ENCODE measurements at regions not wholly inside any gene's neighbourhood (a gene's known extent, or its start where the extent isn't known, plus 50 kb on each side); places are given as distances from the start of the nearest gene placed in this dataset.
"Not testable (repeated sequence)": the region's sequence is repeated elsewhere in the genome, so short reads cannot be mapped to it uniquely, and the experiment has no call there.

DNA sequence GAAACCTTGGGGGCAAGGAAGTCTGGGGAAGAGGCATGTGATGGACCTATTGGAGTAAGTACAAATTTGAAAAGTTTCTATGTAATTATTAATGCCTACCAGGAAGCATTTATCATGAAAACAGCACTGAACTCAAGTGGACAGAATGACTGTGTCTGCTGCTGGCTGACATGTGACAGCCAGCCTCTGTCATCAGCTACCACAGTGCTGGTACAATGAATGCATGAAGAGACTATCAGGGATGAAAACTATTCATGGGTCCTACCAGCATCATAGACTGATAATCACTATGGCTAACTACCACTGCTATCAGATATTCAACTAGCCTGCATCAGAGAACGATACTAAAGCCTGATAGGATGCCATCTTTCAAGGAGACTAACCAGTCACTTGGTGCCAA lies 193.5 kb downstream of the RAP2B start:
- TF ChIP-seq TAF1 (IDR thresholded peaks at IDR 0.05; ENCODE audit: borderline replicate concordance, low read depth, low read length) = no peak
- TF ChIP-seq POLR2AphosphoS5 (IDR thresholded peaks at IDR 0.05; ENCODE audit: low read depth, low read length) = no peak
- TF ChIP-seq POLR2A (IDR thresholded peaks at IDR 0.05; ENCODE audit: low read depth, low read length) = no peak
- no peak for DNase-seq (ENCODE audit: insufficient read length)
- no peak for FAIRE-seq

DNA sequence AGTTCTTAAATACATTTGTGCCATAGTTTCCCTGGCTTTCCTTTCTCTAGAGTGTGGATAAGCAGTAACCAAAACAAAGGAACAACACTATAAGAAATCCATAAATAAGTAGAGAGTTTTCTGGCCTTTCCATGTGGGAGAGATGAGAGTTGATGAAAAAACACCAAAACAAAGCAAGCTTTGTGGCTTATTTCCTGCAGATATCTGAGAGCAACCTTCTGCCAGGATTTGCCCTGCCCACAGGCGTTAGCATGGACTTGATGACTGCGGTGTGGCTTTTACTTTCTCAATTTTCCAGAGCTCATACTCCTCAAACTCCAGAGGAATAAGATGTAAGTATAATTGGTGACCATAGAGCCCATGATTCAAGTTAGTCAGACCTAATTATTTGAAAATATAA lies 194.9 kb downstream of the RAP2B start:
- FAIRE-seq (no peak), DNase-seq (ENCODE audit: insufficient read length) (no peak)
- no peak for TF ChIP-seq POLR2AphosphoS5 (IDR thresholded peaks at IDR 0.05; ENCODE audit: low read depth, low read length)
- TF ChIP-seq TAF1 (IDR thresholded peaks at IDR 0.05; ENCODE audit: borderline replicate concordance, low read depth, low read length) = no peak
- TF ChIP-seq POLR2A (IDR thresholded peaks at IDR 0.05; ENCODE audit: low read depth, low read length) = no peak

DNA sequence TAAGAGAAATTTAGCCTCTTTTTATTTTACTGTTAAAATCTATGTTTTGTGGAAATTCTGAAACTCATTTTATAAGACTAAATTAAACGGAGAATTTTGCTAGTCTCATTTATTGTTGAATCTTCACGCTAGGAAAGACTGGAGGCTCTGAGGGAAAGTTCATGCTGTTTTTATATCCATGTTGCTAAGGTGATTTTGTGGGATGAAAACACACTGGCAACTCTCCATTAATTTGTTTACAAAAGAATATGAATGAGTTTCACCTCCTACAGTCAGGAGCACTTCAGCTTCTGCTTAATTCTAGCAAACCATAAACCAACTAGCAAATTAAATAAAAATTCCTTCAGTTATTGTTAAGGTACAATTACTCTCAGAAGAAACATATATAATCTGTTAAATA lies 195.4 kb downstream of the RAP2B start:
- TF ChIP-seq POLR2A (IDR thresholded peaks at IDR 0.05; ENCODE audit: low read depth, low read length) (no peak), POLR2AphosphoS5 (IDR thresholded peaks at IDR 0.05; ENCODE audit: low read depth, low read length) (no peak), TAF1 (IDR thresholded peaks at IDR 0.05; ENCODE audit: borderline replicate concordance, low read depth, low read length) (no peak)
- FAIRE-seq (no peak), DNase-seq (ENCODE audit: insufficient read length) (no peak)

DNA sequence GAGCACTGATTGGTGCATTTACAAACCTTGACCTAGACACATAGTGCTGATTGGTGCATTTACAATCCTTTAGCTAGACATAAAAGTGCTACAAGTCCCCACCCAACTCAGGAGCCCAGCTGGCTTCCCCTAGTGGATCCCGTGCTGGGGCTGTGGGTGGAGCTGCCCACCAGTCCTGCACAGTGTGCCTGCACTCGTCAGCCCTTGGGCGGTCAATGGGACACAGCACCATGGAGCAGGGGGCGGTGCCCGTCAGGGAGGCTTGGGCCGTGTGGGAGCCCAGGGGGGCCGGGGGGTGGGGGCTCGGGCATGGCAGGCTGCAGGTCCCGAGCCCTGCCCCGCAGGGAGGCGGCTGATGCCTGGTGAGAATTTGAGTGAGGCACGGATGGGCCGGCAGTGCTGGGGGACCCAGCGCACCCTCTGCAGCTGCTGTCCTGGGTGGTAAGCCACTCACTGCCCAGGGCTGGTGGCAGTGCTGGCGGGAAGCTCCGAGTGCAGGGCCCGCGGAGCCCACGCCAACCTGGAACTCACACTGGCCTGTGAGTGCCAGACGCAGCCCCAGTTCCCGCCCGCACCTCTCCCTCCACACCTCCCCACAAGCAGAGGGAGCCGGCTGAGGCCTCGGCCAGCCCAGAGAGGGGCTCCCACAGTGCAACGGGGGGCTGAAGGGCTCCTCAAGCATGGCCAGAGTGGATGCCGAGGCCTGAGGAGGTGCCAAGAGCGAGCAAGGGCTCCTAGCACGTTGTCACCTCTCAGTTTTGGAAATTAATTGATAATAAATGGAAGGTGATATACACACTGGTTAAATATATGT lies 207.7 kb downstream of the RAP2B start:
- FAIRE-seq = no peak
- DNase-seq (ENCODE audit: insufficient read length) = no peak
- TF ChIP-seq POLR2AphosphoS5 (IDR thresholded peaks at IDR 0.05; ENCODE audit: low read depth, low read length) (no peak), POLR2A (IDR thresholded peaks at IDR 0.05; ENCODE audit: low read depth, low read length) (no peak), TAF1 (IDR thresholded peaks at IDR 0.05; ENCODE audit: borderline replicate concordance, low read depth, low read length) (no peak)

DNA sequence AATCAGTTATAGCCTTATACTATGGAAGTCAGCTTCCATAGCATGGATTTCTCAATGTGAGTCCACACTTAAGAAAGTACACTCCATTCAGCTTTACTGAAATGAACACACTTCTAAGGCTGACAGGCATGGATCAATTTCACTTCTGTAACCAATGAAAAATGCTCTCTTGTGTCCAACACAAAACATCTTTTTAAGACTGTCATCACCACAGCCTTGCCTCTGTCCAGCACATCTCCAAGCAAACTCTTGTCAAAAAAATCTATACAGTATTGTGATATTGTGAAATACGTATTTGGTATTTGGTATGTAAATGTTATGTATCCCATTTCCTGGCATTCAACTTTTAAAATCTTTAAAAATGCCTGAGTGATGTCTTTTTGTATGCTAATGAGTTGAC lies 208.7 kb downstream of the RAP2B start:
- FAIRE-seq = no peak
- DNase-seq (ENCODE audit: insufficient read length) = no peak
- no peak for TF ChIP-seq POLR2A (IDR thresholded peaks at IDR 0.05; ENCODE audit: low read depth, low read length)

DNA sequence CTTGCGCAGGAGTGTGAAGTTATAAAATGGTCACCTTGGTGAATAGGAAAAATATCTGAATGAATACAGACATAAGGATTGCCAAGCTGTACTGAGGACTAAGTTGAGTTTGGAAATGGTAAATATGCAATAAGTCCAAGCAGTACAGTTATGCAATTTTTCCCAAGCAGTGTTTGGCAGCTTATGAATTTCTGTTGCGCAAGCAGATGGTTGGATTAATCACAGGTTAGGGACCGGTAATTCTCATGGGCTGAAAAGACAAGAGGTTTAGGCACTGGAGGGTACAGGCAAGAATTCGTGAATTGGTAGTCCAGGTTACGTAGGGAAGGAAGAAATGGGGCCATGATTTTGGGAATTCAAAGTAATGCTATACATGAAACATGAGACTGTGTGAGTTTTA lies 210.3 kb downstream of the RAP2B start:
- FAIRE-seq = no peak
- no peak for DNase-seq (ENCODE audit: insufficient read length)
- TF ChIP-seq POLR2AphosphoS5 (IDR thresholded peaks at IDR 0.05; ENCODE audit: low read depth, low read length) = no peak
- no peak for TF ChIP-seq TAF1 (IDR thresholded peaks at IDR 0.05; ENCODE audit: borderline replicate concordance, low read depth, low read length)
- TF ChIP-seq POLR2A (IDR thresholded peaks at IDR 0.05; ENCODE audit: low read depth, low read length) = no peak

DNA sequence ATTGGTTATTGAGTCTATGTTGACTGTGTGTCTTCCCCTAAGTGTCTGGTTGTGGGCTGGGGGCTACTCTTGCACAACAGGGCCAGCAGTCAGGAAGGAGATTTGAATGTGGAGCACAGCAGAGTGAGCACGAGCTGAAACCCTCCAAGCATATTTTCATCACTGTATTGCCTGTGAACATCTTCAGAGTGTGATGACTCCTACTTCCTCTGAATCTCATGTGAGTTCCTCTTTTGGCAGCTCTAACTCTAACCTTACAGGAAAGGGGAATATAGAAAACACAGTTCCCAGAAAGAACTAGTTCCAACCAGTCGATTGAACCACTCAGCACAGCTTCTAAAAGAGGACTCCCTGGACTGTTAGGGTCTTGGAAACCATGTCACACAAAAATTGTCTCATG lies 211.6 kb downstream of the RAP2B start:
- TF ChIP-seq POLR2A (IDR thresholded peaks at IDR 0.05; ENCODE audit: low read depth, low read length) = no peak
- DNase-seq (ENCODE audit: insufficient read length) = no peak

DNA sequence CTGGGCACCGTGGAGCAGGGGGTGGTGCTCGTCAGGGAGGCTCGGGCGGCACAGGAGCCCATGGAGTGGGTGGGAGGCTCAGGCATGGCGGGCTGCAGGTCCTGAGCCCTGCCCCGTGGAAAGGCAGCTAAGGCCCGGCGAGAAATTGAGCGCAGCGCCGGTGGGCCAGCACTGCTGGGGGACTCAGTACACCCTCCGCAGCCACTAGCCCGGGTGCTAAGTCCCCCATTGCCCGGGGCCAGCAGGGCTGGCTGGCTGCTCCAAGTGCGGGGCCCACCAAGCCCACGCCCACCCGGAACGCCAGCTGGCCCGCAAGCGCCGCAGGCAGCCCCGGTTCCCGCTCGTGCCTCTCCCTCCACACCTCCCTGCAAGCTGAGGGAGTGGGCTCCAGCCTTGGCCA lies 216.3 kb downstream of the RAP2B start:
- FAIRE-seq; DNase-seq (ENCODE audit: insufficient read length): not testable (repeated sequence)

More for the DNA sequence above, 211.6 kb downstream of the RAP2B start:
- FAIRE-seq = no peak

DNA sequence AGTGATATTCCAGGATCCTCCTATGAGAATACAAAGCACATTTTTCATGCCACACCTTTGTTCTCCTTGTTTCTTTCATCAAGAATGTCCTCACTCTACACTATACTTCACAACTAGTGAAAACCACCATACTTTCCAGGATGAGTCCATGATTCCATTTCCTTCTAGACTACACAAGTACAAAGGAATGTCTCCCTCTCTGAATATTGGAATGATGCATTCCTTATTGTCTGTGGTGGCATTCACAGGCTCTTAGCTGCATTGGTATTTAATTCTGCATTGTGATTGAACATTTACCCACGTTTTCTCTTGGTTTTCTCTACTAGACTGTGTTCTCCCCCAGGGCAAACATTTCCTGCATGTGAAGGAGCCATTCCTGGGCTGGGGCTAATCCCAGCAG lies 217.5 kb downstream of the RAP2B start:
- DNase-seq (ENCODE audit: insufficient read length) (no peak), FAIRE-seq (no peak)

DNA sequence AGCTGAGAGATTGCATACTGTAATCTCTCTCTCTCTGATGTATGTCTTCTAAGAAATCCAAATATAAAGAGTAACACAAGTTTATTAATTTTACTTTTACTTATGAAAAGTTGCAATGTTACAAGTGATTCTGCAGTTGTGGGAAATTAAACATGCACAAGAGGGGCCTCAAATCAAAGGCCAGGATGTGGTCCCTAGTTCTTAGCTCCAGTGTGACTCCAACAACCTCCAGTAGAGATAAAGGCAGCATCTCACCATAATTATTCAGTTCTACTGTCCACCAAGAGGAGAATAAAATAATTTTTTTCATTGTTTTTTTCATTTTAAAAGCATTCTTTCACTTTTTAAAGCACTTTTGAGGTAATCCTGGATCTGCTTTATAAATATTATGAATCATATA lies 223.3 kb downstream of the RAP2B start:
- TF ChIP-seq TAF1 (IDR thresholded peaks at IDR 0.05; ENCODE audit: borderline replicate concordance, low read depth, low read length) (no peak), POLR2AphosphoS5 (IDR thresholded peaks at IDR 0.05; ENCODE audit: low read depth, low read length) (no peak), POLR2A (IDR thresholded peaks at IDR 0.05; ENCODE audit: low read depth, low read length) (no peak)
- DNase-seq (ENCODE audit: insufficient read length) (no peak), FAIRE-seq (no peak)

More for the DNA sequence above, 217.5 kb downstream of the RAP2B start:
- TF ChIP-seq POLR2A (IDR thresholded peaks at IDR 0.05; ENCODE audit: low read depth, low read length) = no peak
- TF ChIP-seq POLR2AphosphoS5 (IDR thresholded peaks at IDR 0.05; ENCODE audit: low read depth, low read length) = no peak

DNA sequence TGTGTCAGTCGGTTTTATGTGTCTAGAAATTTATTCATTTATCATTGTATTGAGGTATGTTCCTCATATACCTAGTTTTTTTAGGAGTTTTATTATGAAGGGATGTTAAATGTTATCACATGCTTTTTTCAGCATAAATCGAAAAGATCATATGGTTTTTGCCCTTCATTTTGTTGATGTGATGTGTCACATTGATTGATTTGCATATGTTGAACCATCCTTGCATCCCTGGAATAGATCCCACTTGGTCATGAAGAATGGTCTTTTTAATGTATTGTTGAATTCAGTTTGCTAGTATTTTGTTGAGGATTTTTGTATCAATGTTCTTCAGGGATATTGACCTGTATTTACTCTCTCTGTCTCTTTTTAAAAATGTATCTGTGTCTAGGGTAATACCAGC lies 230.3 kb downstream of the RAP2B start:
- TF ChIP-seq POLR2A (IDR thresholded peaks at IDR 0.05; ENCODE audit: low read depth, low read length) = no peak
- TF ChIP-seq TAF1 (IDR thresholded peaks at IDR 0.05; ENCODE audit: borderline replicate concordance, low read depth, low read length) = no peak
- TF ChIP-seq POLR2AphosphoS5 (IDR thresholded peaks at IDR 0.05; ENCODE audit: low read depth, low read length) = no peak
- FAIRE-seq (no peak), DNase-seq (ENCODE audit: insufficient read length) (no peak)

DNA sequence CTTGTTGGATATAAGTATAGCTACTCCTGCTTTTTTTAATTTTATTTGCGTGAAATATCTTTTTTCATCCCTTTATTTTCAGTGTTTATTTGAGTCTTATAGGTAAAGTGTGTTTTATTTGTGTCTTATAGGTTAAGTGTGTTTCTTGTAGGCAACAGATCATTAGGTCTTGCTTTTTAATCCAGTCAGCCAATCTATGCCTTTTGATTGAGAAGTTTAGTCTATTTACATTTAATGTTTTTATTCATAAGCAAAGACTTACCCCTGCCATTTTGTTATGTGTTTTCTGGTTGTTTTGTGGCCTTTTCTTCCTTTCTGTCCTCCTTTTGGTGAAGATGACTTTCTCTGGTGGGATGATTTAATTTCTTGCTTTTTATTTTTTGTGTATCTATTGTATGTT lies 232.0 kb downstream of the RAP2B start:
- FAIRE-seq (no peak), DNase-seq (ENCODE audit: insufficient read length) (no peak)
- no peak for TF ChIP-seq POLR2A (IDR thresholded peaks at IDR 0.05; ENCODE audit: low read depth, low read length)
- no peak for TF ChIP-seq POLR2AphosphoS5 (IDR thresholded peaks at IDR 0.05; ENCODE audit: low read depth, low read length)
- TF ChIP-seq TAF1 (IDR thresholded peaks at IDR 0.05; ENCODE audit: borderline replicate concordance, low read depth, low read length) = no peak

DNA sequence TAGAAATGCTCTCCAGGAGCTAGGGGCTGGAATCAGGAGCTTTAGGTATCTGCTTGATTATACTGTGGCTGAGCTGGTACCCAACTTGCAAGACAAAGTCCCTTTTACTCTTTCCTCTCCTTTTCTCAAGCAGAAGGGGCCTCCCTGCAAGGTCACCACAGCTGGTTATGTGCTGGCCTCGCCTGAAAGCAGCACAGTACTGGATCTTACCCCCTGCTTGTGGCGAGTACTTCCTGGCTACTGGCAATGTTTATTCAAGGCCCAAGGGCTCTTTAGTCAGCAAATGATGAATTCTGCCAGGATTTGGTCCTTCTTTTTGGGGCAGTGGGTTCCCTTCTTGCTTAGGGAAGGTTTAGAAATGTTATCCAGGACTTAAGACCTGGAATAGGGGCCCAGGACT lies 234.6 kb downstream of the RAP2B start:
- no peak for DNase-seq (ENCODE audit: insufficient read length)
- TF ChIP-seq POLR2A (IDR thresholded peaks at IDR 0.05; ENCODE audit: low read depth, low read length) = no peak
- no peak for TF ChIP-seq POLR2AphosphoS5 (IDR thresholded peaks at IDR 0.05; ENCODE audit: low read depth, low read length)
- FAIRE-seq = no peak
